Suprapubic skin (tissue), 4 donors: ENCODE measurements at regions not wholly inside any gene's neighbourhood (a gene's known extent, or its start where the extent isn't known, plus 50 kb on each side); places are given as distances from the start of the nearest gene placed in this dataset.

Experiments
- EP300 ChIP-seq: sonication (generic); formaldehyde crosslinking; IDR thresholded peaks from one replicate; pipeline ENCODE4 v1.6.1; 2017; ENCODE audit warnings: antibody characterized with exemption
- POLR2A ChIP-seq, 2 donors: fragments of 450-650 bp; IDR thresholded peaks; one replicate each; pipeline ENCODE4 v1.6.1; 2017; ENCODE audit warnings: antibody characterized with exemption in 2 of 2, mild to moderate bottlenecking in 2 of 2, moderate library complexity in 2 of 2
- POLR2AphosphoS5 ChIP-seq, 3 donors: sonication (generic); formaldehyde crosslinking; IDR thresholded peaks; one replicate each; pipeline ENCODE4 v1.6.1; 2017; ENCODE audit warnings: antibody characterized with exemption in 3 of 3
- TF ChIP-seq, protein P1 (sequence below), 2 donors: fragments of 200-600 bp in 1 of 2; fragments of 450-650 bp in 1 of 2; sonication (generic) in 1 of 2; IDR thresholded peaks; one replicate each; pipeline ENCODE4 v1.5.1; 2016 to 2019; ENCODE audit warnings: antibody characterized with exemption in 2 of 2, mild to moderate bottlenecking in 1 of 2, moderate library complexity in 1 of 2

DNA sequence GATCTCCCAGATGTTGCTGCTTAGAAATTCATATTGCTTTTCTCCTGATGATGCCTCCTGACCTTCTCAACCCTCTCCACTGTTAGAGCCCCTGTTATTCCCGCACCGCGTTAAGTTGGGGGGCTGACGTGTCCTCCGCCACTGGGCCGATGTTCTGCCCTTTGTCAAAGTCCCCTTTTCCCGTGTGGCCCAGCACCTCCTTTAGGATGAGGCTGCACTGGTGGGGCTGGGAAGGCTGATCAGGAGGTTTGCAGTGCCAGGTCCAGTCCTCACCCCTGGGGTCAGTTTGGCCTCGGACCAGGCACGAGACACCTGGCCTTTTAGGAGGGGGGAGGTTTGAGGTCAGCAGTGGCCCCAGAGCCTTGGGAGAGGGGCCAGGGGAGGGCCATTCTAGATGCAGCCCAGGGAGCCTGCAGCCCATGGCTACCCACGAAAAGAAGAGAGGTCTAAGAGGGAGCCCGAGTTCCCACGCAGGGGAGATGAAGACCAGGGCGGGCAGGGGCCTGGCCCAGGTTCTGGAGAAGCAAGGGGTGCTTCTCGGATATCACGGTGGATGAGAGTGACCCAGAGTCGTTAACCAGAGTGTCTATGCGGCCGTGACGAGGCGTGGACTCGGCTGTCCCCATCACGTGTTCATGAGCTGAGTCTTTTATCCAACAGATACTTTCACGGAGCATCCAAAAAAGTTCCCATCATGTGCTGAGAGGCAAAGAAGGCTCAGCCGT, 150.4 kb downstream of the DNAJB6 start:
- TF ChIP-seq POLR2AphosphoS5 (IDR thresholded peaks at IDR 0.05) (no peak), POLR2A (IDR thresholded peaks at IDR 0.05) (no peak), EP300 (no peak)
- TF ChIP-seq, protein P1, sequence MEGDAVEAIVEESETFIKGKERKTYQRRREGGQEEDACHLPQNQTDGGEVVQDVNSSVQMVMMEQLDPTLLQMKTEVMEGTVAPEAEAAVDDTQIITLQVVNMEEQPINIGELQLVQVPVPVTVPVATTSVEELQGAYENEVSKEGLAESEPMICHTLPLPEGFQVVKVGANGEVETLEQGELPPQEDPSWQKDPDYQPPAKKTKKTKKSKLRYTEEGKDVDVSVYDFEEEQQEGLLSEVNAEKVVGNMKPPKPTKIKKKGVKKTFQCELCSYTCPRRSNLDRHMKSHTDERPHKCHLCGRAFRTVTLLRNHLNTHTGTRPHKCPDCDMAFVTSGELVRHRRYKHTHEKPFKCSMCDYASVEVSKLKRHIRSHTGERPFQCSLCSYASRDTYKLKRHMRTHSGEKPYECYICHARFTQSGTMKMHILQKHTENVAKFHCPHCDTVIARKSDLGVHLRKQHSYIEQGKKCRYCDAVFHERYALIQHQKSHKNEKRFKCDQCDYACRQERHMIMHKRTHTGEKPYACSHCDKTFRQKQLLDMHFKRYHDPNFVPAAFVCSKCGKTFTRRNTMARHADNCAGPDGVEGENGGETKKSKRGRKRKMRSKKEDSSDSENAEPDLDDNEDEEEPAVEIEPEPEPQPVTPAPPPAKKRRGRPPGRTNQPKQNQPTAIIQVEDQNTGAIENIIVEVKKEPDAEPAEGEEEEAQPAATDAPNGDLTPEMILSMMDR (IDR thresholded peaks at IDR 0.05), result no peak
